SK-N-SH (cell line): ENCODE measurements at regions not wholly inside any gene's neighbourhood (a gene's known extent, or its start where the extent isn't known, plus 50 kb on each side); places are given as distances from the start of the nearest gene placed in this dataset.

Source experiments
- TF ChIP-seq, protein P1 (sequence below): IDR thresholded peaks from 2 replicates; pipeline ENCODE4 v1.6.1; 2012; ENCODE audit warnings: mild to moderate bottlenecking, low read depth, low read length, moderate library complexity
- TF ChIP-seq, protein P2 (sequence below): fragments of 200-600 bp; sonication (generic); IDR thresholded peaks from 2 replicates; pipeline ENCODE4 v1.6.1; 2017; ENCODE audit warnings: antibody characterized with exemption, mild to moderate bottlenecking, moderate library complexity

DNA sequence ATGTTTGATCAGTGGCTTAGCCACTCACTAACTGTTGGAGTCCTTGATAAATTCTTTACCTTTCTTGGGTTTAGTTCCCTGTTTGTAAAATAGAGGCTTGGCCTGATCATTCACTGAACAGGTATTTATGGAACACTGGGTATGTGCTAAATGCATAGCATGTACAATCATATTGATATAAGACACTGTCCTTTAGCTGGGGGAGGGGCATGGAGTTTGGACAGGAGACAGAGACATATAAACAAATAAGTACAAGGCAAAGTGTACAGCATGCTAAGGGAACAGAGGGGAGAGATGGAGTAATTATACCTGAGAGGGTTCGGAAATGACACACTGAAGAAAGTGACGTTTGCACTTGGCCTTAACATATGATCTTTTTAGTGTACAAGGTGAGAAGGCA is 124.3 kb upstream of the CACNA1E start:
- TF ChIP-seq, protein P1, sequence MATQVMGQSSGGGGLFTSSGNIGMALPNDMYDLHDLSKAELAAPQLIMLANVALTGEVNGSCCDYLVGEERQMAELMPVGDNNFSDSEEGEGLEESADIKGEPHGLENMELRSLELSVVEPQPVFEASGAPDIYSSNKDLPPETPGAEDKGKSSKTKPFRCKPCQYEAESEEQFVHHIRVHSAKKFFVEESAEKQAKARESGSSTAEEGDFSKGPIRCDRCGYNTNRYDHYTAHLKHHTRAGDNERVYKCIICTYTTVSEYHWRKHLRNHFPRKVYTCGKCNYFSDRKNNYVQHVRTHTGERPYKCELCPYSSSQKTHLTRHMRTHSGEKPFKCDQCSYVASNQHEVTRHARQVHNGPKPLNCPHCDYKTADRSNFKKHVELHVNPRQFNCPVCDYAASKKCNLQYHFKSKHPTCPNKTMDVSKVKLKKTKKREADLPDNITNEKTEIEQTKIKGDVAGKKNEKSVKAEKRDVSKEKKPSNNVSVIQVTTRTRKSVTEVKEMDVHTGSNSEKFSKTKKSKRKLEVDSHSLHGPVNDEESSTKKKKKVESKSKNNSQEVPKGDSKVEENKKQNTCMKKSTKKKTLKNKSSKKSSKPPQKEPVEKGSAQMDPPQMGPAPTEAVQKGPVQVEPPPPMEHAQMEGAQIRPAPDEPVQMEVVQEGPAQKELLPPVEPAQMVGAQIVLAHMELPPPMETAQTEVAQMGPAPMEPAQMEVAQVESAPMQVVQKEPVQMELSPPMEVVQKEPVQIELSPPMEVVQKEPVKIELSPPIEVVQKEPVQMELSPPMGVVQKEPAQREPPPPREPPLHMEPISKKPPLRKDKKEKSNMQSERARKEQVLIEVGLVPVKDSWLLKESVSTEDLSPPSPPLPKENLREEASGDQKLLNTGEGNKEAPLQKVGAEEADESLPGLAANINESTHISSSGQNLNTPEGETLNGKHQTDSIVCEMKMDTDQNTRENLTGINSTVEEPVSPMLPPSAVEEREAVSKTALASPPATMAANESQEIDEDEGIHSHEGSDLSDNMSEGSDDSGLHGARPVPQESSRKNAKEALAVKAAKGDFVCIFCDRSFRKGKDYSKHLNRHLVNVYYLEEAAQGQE: no peak
- TF ChIP-seq, protein P2, sequence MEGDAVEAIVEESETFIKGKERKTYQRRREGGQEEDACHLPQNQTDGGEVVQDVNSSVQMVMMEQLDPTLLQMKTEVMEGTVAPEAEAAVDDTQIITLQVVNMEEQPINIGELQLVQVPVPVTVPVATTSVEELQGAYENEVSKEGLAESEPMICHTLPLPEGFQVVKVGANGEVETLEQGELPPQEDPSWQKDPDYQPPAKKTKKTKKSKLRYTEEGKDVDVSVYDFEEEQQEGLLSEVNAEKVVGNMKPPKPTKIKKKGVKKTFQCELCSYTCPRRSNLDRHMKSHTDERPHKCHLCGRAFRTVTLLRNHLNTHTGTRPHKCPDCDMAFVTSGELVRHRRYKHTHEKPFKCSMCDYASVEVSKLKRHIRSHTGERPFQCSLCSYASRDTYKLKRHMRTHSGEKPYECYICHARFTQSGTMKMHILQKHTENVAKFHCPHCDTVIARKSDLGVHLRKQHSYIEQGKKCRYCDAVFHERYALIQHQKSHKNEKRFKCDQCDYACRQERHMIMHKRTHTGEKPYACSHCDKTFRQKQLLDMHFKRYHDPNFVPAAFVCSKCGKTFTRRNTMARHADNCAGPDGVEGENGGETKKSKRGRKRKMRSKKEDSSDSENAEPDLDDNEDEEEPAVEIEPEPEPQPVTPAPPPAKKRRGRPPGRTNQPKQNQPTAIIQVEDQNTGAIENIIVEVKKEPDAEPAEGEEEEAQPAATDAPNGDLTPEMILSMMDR: no peak
